OCI-LY3 (cell line): ENCODE measurements at regions not wholly inside any gene's neighbourhood (a gene's known extent, or its start where the extent isn't known, plus 50 kb on each side); places are given as distances from the start of the nearest gene placed in this dataset.
A peak's percentile ranks its signal among the peaks of the same experiment; 100 is the strongest.

Experiments
- H2AFZ ChIP-seq: fragments of 200-600, 300-600 bp; shearing (Covaris generic); 2 replicates; pipeline ENCODE4 v1.6.0; 2014; ENCODE audit warnings: antibody characterized with exemption, low read depth, low read length
- H3K27ac ChIP-seq: fragments of 200-600, 300-600 bp; sonication (generic); 2 replicates; pipeline ENCODE4 v1.5.1; 2014; ENCODE audit warnings: mild to moderate bottlenecking, low read length, moderate library complexity, mixed read lengths
- H3K27me3 ChIP-seq: fragments of 200-600, 300-600 bp; sonication (generic); 2 replicates; pipeline ENCODE4 v1.6.1; 2014; ENCODE audit warnings: low read depth, low read length, mixed read lengths
- H3K36me3 ChIP-seq: fragments of 200-600, 300-600 bp; sonication (generic); replicated peaks from 2 replicates; pipeline ENCODE3; 2014; ENCODE audit warnings: low read depth, low read length, mixed read lengths
- H3K4me1 ChIP-seq: fragments of 300-600, 200-600 bp; sonication (generic); 2 replicates; pipeline ENCODE4 v1.6.1; 2014; ENCODE audit warnings: low read length, mixed read lengths
- H3K4me2 ChIP-seq: fragments of 200-600, 300-600 bp; sonication (generic); 2 replicates; pipeline ENCODE4 v1.6.1; 2014; ENCODE audit warnings: low read length, mixed read lengths
- H3K4me3 ChIP-seq: fragments of 300-600, 200-600 bp; sonication (generic); 2 replicates; pipeline ENCODE4 v1.5.1; 2014; ENCODE audit warnings: antibody characterized with exemption, mild to moderate bottlenecking, low read length, moderate library complexity
- H3K79me2 ChIP-seq: fragments of 300-600, 200-600 bp; shearing (Covaris generic); 2 replicates; pipeline ENCODE4 v1.6.1; 2014; ENCODE audit warnings: mild to moderate bottlenecking, low read length, mixed read lengths
- H3K9ac ChIP-seq: fragments of 300-600, 200-600 bp; shearing (Covaris generic); 2 replicates; pipeline ENCODE4 v1.6.0; 2014; ENCODE audit warnings: mild to moderate bottlenecking, low read length, moderate library complexity
- H3K9me3 ChIP-seq: fragments of 200-600, 300-600 bp; shearing (Covaris generic); 2 replicates; pipeline ENCODE4 v1.6.1; 2014; ENCODE audit warnings: low read length, mixed read lengths; ENCODE audit not compliant: insufficient read depth
- H4K20me1 ChIP-seq: fragments of 200-600, 300-600 bp; sonication (generic); 2 replicates; pipeline ENCODE4 v1.6.1; 2016; ENCODE audit warnings: low read length, mixed read lengths; ENCODE audit not compliant: insufficient read depth
- CTCF ChIP-seq: fragments of 200-600, 300-600 bp; sonication (generic); IDR thresholded peaks from 2 replicates; pipeline ENCODE4 v1.5.1; 2014; ENCODE audit warnings: antibody characterized with exemption, low read length, low read depth
- EZH2phosphoT487 ChIP-seq: fragments of 200-600 bp; shearing (Covaris generic); IDR thresholded peaks from 2 replicates; pipeline ENCODE4 v1.6.1; 2018; ENCODE audit warnings: antibody characterized with exemption, mixed run types, low read depth

- Histone ChIP-seq H3K9me3 (peaks cover 3% of the 10 kb centered on the region; the same call in 1 of the 2 replicates), H3K4me2 (peak overlapping the region; percentile 60), H3K9ac (peak overlapping the region; percentile 16; the same call in 1 of the 2 replicates), H4K20me1 (no peaks in the 10 kb centered on the region), H3K4me3 (no peak overlapping the region), H3K27me3 (no peaks in the 10 kb centered on the region), H2AFZ (no peak overlapping the region), H3K27ac (peak overlapping the region; percentile 71), H3K79me2 (no peaks in the 10 kb centered on the region), H3K4me1 (peaks cover 46% of the 10 kb centered on the region), H3K36me3 (peaks cover 4% of the 10 kb centered on the region)
- no peak for TF ChIP-seq CTCF
- no peak for TF ChIP-seq EZH2phosphoT487
Measured at GRCh38 chr4:14079601-14080000, 452.1 kb upstream of the BOD1L1 start.

- Histone ChIP-seq H3K9ac (no peak overlapping the region), H3K4me1 (peaks cover 31% of the 10 kb centered on the region), H2AFZ (no peak overlapping the region), H3K27ac (no peak overlapping the region), H3K4me3 (no peak overlapping the region), H4K20me1 (no peaks in the 10 kb centered on the region), H3K79me2 (no peaks in the 10 kb centered on the region), H3K36me3 (peaks cover 4% of the 10 kb centered on the region), H3K27me3 (no peaks in the 10 kb centered on the region), H3K4me2 (no peak overlapping the region), H3K9me3 (peaks cover 3% of the 10 kb centered on the region; the same call in 1 of the 2 replicates)
- no peak for TF ChIP-seq CTCF
- no peak for TF ChIP-seq EZH2phosphoT487
Measured at GRCh38 chr4:14083150-14083549, 455.6 kb upstream of the BOD1L1 start.

GRCh38 chr4:14084598-14084997 is 457.1 kb upstream of the BOD1L1 start:
- no peaks in the 10 kb centered on the region for H3K9me3 ChIP-seq
- TF ChIP-seq EZH2phosphoT487 (no peak), CTCF (no peak)
- H3K4me3 ChIP-seq, result no peak overlapping the region
- H3K9ac ChIP-seq, result no peak overlapping the region
- H3K36me3 ChIP-seq, result no peaks in the 10 kb centered on the region
- no peak overlapping the region for H2AFZ ChIP-seq
- no peaks in the 10 kb centered on the region for H3K79me2 ChIP-seq
- no peak overlapping the region for H3K27ac ChIP-seq
- H3K27me3 ChIP-seq, result no peaks in the 10 kb centered on the region
- H3K4me2 ChIP-seq, result no peak overlapping the region
- no peaks in the 10 kb centered on the region for H4K20me1 ChIP-seq
- peaks cover 16% of the 10 kb centered on the region for H3K4me1 ChIP-seq

GRCh38 chr4:14087459-14087858 is 459.9 kb upstream of the BOD1L1 start:
- no peak overlapping the region for H3K27ac ChIP-seq
- H3K4me1 ChIP-seq, result no peaks in the 10 kb centered on the region
- H3K9ac ChIP-seq, result no peak overlapping the region
- H3K9me3 ChIP-seq, result no peaks in the 10 kb centered on the region
- no peaks in the 10 kb centered on the region for H3K27me3 ChIP-seq
- no peak overlapping the region for H3K4me3 ChIP-seq
- H3K36me3 ChIP-seq, result no peaks in the 10 kb centered on the region
- H4K20me1 ChIP-seq, result no peaks in the 10 kb centered on the region
- no peak overlapping the region for H2AFZ ChIP-seq
- H3K79me2 ChIP-seq, result no peaks in the 10 kb centered on the region
- no peak overlapping the region for H3K4me2 ChIP-seq
- TF ChIP-seq EZH2phosphoT487, result no peak
- no peak for TF ChIP-seq CTCF
